Tibial nerve (tissue), 4 donors: ENCODE measurements at regions not wholly inside any gene's neighbourhood (a gene's known extent, or its start where the extent isn't known, plus 50 kb on each side); places are given as distances from the start of the nearest gene placed in this dataset.
A peak's percentile ranks its signal among the peaks of the same experiment; 100 is the strongest.

Experiments used
- EP300 ChIP-seq, 2 donors: sonication (generic); formaldehyde crosslinking; IDR thresholded peaks; one replicate each; pipeline ENCODE4 v1.6.1; 2017; ENCODE audit warnings: antibody characterized with exemption in 2 of 2, mild to moderate bottlenecking in 1 of 2
- POLR2A ChIP-seq, 2 donors: fragments of 450-650 bp; IDR thresholded peaks; one replicate each; pipeline ENCODE4 v1.6.1; 2017; ENCODE audit warnings: antibody characterized with exemption in 2 of 2, mild to moderate bottlenecking in 2 of 2, moderate library complexity in 2 of 2
- TF ChIP-seq, protein P1 (sequence below), 5 experiments: fragments of 200-600 bp in 3 of 5; fragments of 450-650 bp in 2 of 5; sonication (generic) in 3 of 5; IDR thresholded peaks; one replicate each; pipeline ENCODE4 v1.5.1; 2016 to 2019; ENCODE audit warnings: antibody characterized with exemption in 5 of 5, mild to moderate bottlenecking in 3 of 5, moderate library complexity in 2 of 5

DNA sequence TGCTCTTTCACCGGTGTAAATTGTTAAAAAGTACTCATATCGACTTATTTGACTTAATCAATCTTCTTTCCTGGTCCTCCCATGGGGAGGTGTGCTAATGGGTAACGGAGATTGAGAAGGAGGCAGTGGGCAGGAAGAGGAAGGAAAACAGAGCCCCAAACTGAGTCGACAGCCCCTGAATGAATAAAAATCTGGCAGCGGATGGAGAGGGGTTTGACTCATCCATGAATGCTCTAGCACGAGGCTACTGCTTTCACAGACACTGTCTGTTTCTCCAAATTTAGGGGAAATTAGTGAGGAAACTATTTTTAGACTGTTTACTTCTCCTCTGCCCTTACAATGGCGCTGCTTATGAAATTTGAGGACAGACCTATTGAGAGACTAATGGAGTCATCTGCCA, 142.2 kb upstream of the ATXN1 start:
- TF ChIP-seq, protein P1, sequence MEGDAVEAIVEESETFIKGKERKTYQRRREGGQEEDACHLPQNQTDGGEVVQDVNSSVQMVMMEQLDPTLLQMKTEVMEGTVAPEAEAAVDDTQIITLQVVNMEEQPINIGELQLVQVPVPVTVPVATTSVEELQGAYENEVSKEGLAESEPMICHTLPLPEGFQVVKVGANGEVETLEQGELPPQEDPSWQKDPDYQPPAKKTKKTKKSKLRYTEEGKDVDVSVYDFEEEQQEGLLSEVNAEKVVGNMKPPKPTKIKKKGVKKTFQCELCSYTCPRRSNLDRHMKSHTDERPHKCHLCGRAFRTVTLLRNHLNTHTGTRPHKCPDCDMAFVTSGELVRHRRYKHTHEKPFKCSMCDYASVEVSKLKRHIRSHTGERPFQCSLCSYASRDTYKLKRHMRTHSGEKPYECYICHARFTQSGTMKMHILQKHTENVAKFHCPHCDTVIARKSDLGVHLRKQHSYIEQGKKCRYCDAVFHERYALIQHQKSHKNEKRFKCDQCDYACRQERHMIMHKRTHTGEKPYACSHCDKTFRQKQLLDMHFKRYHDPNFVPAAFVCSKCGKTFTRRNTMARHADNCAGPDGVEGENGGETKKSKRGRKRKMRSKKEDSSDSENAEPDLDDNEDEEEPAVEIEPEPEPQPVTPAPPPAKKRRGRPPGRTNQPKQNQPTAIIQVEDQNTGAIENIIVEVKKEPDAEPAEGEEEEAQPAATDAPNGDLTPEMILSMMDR (IDR thresholded peaks at IDR 0.05), result no peak
- TF ChIP-seq EP300 (IDR thresholded peaks at IDR 0.05) (peak in 1 of 2 donors; percentile 48), POLR2A (IDR thresholded peaks at IDR 0.05) (no peak)
